Stimulated activated CD8-positive, alpha-beta memory T cell treated with anti-CD3 and anti-CD28 coated beads, Interleukin-12 subunit alpha, Interleukin-12 subunit beta, amount 100 ng/mL, for 1 hour (primary cell): ENCODE measurements at regions not wholly inside any gene's neighbourhood (a gene's known extent, or its start where the extent isn't known, plus 50 kb on each side); places are given as distances from the start of the nearest gene placed in this dataset.
"Not testable (repeated sequence)": the region's sequence is repeated elsewhere in the genome, so short reads cannot be mapped to it uniquely, and the experiment has no call there.

Experiments used
- DNase-seq: peaks from one replicate; pipeline ENCODE4 v3.0.0-alpha.2; 2020; ENCODE audit warnings: low read depth

GRCh38 chr14:89566180-89566579, 149.1 kb upstream of the FOXN3 start:
- no peak for DNase-seq

- no peak for DNase-seq
Observed at GRCh38 chr14:89565607-89566006, 148.6 kb upstream of the FOXN3 start.

- DNase-seq, result no peak
Observed at GRCh38 chr14:89564989-89565388, 148.0 kb upstream of the FOXN3 start.

GRCh38 chr14:89564286-89564957, 147.4 kb upstream of the FOXN3 start:
- no peak for DNase-seq

- no peak for DNase-seq
Observed at GRCh38 chr14:89563471-89563870, 146.4 kb upstream of the FOXN3 start.

GRCh38 chr14:89551955-89552354, 134.9 kb upstream of the FOXN3 start:
- DNase-seq, result no peak

- DNase-seq, result no peak
Observed at GRCh38 chr14:89551432-89551831, 134.4 kb upstream of the FOXN3 start.

- no peak for DNase-seq
Observed at GRCh38 chr14:89550821-89551220, 133.8 kb upstream of the FOXN3 start.

GRCh38 chr14:89549381-89550125, 132.5 kb upstream of the FOXN3 start:
- no peak for DNase-seq

- DNase-seq, result not testable (repeated sequence)
Observed at GRCh38 chr14:89547047-89547446, 130.0 kb upstream of the FOXN3 start.

GRCh38 chr14:89544636-89545301, 127.7 kb upstream of the FOXN3 start:
- DNase-seq, result no peak

- no peak for DNase-seq
Observed at GRCh38 chr14:89543425-89543790, 126.4 kb upstream of the FOXN3 start.

- no peak for DNase-seq
Observed at GRCh38 chr14:89542786-89543424, 125.9 kb upstream of the FOXN3 start.

GRCh38 chr14:89540830-89541470, 123.9 kb upstream of the FOXN3 start:
- no peak for DNase-seq

- DNase-seq, result no peak
Observed at GRCh38 chr14:89540009-89540829, 123.2 kb upstream of the FOXN3 start.

- DNase-seq, result no peak
Observed at GRCh38 chr14:89537911-89538310, 120.9 kb upstream of the FOXN3 start.

GRCh38 chr14:89534902-89535685, 118.1 kb upstream of the FOXN3 start:
- DNase-seq, result no peak

GRCh38 chr14:89533766-89534165, 116.7 kb upstream of the FOXN3 start:
- no peak for DNase-seq

- no peak for DNase-seq
Observed at GRCh38 chr14:89533136-89533535, 116.1 kb upstream of the FOXN3 start.

GRCh38 chr14:89531661-89532335, 114.8 kb upstream of the FOXN3 start:
- no peak for DNase-seq
